Kidney (tissue), 13 donors: ENCODE measurements at regions not wholly inside any gene's neighbourhood (a gene's known extent, or its start where the extent isn't known, plus 50 kb on each side); places are given as distances from the start of the nearest gene placed in this dataset.

ENCODE experiments used
- DNase-seq, 5 donors: peaks; one replicate each; pipeline ENCODE4 v3.0.0-alpha.2; 2013 to 2020
- FAIRE-seq: peaks from 2 replicates; lab custom pipeline; 2012; peaks lifted over from hg19 to GRCh38; lab: Jason Lieb, UNC
- H3K27ac ChIP-seq, 2 donors: one replicate each; pipeline ENCODE4 v1.7.0; 2013; ENCODE audit warnings: low read depth in 2 of 2, low read length in 2 of 2, inconsistent platforms in 1 of 2
- H3K27me3 ChIP-seq: one replicate; pipeline ENCODE4 v1.7.1; 2013; ENCODE audit warnings: low read length, inconsistent platforms; ENCODE audit not compliant: control insufficient read depth, insufficient read depth
- H3K36me3 ChIP-seq, 3 donors: one replicate each; pipeline versions ENCODE4 v1.7.0 to v1.7.1; 2013; ENCODE audit warnings: low read length in 3 of 3, control low read depth in 1 of 3, inconsistent platforms in 1 of 3; ENCODE audit not compliant: insufficient read depth in 3 of 3, control insufficient read depth in 2 of 3
- H3K4me1 ChIP-seq, 3 donors: one replicate each; pipeline versions ENCODE4 v1.7.0 to v1.7.1; 2013; ENCODE audit warnings: low read length in 3 of 3, inconsistent platforms in 1 of 3, low read depth in 1 of 3; ENCODE audit not compliant: control insufficient read depth in 2 of 3, insufficient read depth in 2 of 3
- H3K4me3 ChIP-seq, 3 donors: one replicate each; pipeline versions ENCODE4 v1.7.0 to v1.8.1; 2013; ENCODE audit warnings: low read length in 3 of 3, control low read depth in 1 of 3, inconsistent platforms in 1 of 3
- H3K9ac ChIP-seq, 3 donors: one replicate each; pipeline versions ENCODE4 v1.7.0 to v1.7.1; 2013; ENCODE audit warnings: low read length in 3 of 3, control low read depth in 1 of 3, inconsistent platforms in 1 of 3
- H3K9me3 ChIP-seq, 3 donors: one replicate each; pipeline versions ENCODE4 v1.7.0 to v1.7.1; 2013; ENCODE audit warnings: low read length in 3 of 3, control low read depth in 1 of 3, inconsistent platforms in 1 of 3; ENCODE audit not compliant: control insufficient read depth in 2 of 3, insufficient read depth in 1 of 3
- intact Hi-C: fragments of 100-400 bp; cut with DNase I; formaldehyde crosslinking; loops from one replicate; pipeline ENCODE4 v1.11.1; 2022
- TF ChIP-seq, protein P1 (sequence below): IDR thresholded peaks from 3 replicates; pipeline ENCODE4 v1.5.1; 2012; ENCODE audit warnings: mild to moderate bottlenecking, moderate library complexity, borderline replicate concordance; ENCODE audit not compliant: insufficient read depth; ENCODE audit errors: extremely low read depth
- donor health status: control.
- donor health status: control.
- donor health status: control.
- donor health status: control.
- donor health status: control.
- donor health status: DM: yes; HTN: yes; CAD: no.
- donor health status: Normal renal cell carcinoma (clear cell type).

DNA sequence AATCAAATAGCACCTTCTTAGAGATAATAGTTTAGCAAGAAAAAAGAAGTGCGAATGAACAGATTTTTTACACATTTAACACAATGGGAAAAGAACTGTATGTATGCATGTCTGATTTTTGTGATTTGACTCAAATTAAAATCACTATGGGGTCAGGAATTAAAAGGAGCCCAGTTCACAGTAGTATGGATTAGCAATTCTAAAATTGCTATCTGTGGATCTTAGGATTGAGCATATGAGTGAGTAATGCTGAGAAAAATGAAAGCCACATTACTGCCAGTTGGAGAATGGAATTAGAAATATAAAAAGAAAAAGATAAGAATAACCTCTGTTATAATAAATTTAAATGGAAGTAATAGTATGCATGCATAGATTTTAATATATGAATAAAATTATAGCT is 386.8 kb upstream of the PLSCR5 start:
- H3K27me3 ChIP-seq, result no peaks in the 10 kb centered on the region
- no peaks in the 10 kb centered on the region for H3K9me3 ChIP-seq
- no peak overlapping the region for H3K9ac ChIP-seq
- DNase-seq, result no peak
- TF ChIP-seq, protein P1, sequence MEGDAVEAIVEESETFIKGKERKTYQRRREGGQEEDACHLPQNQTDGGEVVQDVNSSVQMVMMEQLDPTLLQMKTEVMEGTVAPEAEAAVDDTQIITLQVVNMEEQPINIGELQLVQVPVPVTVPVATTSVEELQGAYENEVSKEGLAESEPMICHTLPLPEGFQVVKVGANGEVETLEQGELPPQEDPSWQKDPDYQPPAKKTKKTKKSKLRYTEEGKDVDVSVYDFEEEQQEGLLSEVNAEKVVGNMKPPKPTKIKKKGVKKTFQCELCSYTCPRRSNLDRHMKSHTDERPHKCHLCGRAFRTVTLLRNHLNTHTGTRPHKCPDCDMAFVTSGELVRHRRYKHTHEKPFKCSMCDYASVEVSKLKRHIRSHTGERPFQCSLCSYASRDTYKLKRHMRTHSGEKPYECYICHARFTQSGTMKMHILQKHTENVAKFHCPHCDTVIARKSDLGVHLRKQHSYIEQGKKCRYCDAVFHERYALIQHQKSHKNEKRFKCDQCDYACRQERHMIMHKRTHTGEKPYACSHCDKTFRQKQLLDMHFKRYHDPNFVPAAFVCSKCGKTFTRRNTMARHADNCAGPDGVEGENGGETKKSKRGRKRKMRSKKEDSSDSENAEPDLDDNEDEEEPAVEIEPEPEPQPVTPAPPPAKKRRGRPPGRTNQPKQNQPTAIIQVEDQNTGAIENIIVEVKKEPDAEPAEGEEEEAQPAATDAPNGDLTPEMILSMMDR, result no peak
- H3K4me1 ChIP-seq, result no peaks in the 10 kb centered on the region
- intact Hi-C loops, result no loop called here
- H3K4me3 ChIP-seq, result no peak overlapping the region
- no peaks in the 10 kb centered on the region for H3K36me3 ChIP-seq
- no peak for FAIRE-seq
- no peak overlapping the region for H3K27ac ChIP-seq

DNA sequence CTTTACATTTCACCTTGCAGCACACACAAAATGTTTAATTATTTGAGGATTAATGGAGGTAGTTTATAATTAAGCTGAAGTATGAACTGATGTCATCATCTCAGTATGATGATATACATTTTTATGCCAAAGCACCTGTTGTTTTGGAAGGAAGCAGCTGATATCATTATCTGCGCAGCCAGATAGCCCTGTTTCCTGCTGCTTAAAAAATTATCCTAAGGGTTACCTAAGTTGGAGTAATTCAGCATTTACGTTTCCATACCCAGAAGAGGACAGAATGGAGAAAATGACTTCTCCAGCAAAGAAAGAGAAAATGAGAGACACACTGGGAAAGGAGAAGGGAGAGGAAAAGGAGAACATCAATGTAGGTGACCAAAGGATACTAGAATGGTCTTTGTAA is 370.3 kb upstream of the PLSCR5 start:
- intact Hi-C loops, result no loop called here
- Histone ChIP-seq H3K9me3 (no peaks in the 10 kb centered on the region), H3K27me3 (no peaks in the 10 kb centered on the region), H3K27ac (no peak overlapping the region), H3K36me3 (no peaks in the 10 kb centered on the region), H3K9ac (no peak overlapping the region), H3K4me3 (no peak overlapping the region), H3K4me1 (no peaks in the 10 kb centered on the region)
- FAIRE-seq (no peak), DNase-seq (no peak)
- TF ChIP-seq, protein P1, result no peak

DNA sequence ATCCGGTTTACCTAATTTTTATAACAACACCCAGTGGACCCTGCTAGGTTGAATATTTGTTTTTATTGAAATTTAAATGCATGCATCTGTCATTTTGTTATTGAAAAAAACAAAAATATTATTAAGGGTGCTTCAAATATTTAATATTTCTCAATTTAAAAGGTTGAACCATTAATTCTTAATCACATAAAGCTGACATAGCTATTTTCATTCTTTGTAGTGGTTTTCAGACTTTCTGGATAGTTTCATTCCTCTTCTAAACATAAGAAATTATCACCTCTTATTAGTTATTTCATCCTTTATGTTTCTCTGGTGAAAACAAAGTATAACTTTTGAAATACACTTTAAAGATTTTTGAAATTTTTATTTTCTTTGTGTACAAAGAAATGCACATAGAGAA is 369.9 kb upstream of the PLSCR5 start:
- Histone ChIP-seq H3K4me3 (no peak overlapping the region), H3K27me3 (no peaks in the 10 kb centered on the region), H3K4me1 (no peaks in the 10 kb centered on the region), H3K9ac (no peak overlapping the region), H3K36me3 (no peaks in the 10 kb centered on the region), H3K9me3 (no peaks in the 10 kb centered on the region), H3K27ac (no peak overlapping the region)
- FAIRE-seq, result peak; percentile 38
- intact Hi-C loops, result no loop called here
- TF ChIP-seq, protein P1, result no peak
- DNase-seq, result no peak

DNA sequence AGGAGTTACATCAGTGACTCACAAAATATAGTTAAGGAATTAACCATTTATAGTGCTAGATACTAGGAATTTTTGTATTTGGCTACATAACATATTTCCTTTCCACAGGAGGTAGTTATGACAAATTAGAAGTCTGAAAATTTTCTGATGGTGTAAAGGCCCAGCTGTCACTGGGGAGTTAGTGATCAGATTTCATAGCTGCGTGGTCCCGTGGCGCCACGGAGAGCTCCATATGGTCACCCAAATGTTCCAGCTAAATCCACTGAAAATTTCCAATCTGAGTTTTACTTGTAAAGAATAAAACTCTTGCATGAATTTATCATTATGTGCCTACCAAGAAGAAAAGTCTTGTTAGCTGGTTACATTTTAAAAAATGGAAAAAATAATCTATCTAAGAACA is 368.9 kb upstream of the PLSCR5 start:
- Histone ChIP-seq H3K9ac (no peak overlapping the region), H3K27me3 (no peaks in the 10 kb centered on the region), H3K27ac (no peak overlapping the region), H3K4me3 (no peak overlapping the region), H3K9me3 (no peaks in the 10 kb centered on the region), H3K36me3 (no peaks in the 10 kb centered on the region), H3K4me1 (no peaks in the 10 kb centered on the region)
- no peak for DNase-seq
- no peak for FAIRE-seq
- intact Hi-C loops, result no loop called here
- TF ChIP-seq, protein P1, result no peak
